ENCODE measurements at regions not wholly inside any gene's neighbourhood (a gene's known extent, or its start where the extent isn't known, plus 50 kb on each side); places are given as distances from the start of the nearest gene placed in this dataset.

DNA sequence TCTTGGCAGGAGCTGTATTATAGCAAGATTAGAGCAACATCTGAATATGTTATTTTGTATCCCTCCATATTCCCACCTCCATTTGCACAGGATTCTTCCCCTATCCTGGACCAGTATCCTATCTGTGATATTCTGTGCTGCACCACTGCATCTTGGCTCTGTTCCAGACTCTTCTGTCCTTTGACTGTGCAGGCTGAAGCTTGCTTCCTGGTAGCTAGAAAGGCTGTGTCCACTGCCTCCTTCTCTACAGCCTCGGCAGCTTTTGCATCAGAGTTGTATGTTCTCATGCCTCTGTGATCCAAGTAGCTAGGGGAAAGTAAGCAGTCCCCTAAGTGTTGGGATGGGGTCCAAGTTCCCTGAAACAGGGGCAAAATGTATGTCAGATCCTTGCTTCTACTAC is 104.1 kb downstream of the GAS1 start:
- TF ChIP-seq GATA1 (IDR thresholded peaks at IDR 0.05; ENCODE audit: low read depth, low read length), result no peak
- TF ChIP-seq POLR2A (IDR thresholded peaks at IDR 0.05; ENCODE audit: low read length), result no peak
- no peak for DNase-seq

GRCh38 chr9:86842573-86842972 is 104.7 kb downstream of the GAS1 start:
- DNase-seq, result no peak
- no peak for TF ChIP-seq POLR2A (IDR thresholded peaks at IDR 0.05; ENCODE audit: low read length)
- no peak for TF ChIP-seq GATA1 (IDR thresholded peaks at IDR 0.05; ENCODE audit: low read depth, low read length)

GRCh38 chr9:86839522-86839921 is 107.8 kb downstream of the GAS1 start:
- no peak for TF ChIP-seq POLR2A (IDR thresholded peaks at IDR 0.05; ENCODE audit: low read length)
- no peak for DNase-seq

GRCh38 chr9:86838519-86839497 is 108.5 kb downstream of the GAS1 start:
- DNase-seq, result no peak
- TF ChIP-seq GATA1 (IDR thresholded peaks at IDR 0.05; ENCODE audit: low read depth, low read length) (no peak), POLR2A (IDR thresholded peaks at IDR 0.05; ENCODE audit: low read length) (no peak)

GRCh38 chr9:86837345-86837744 is 110.0 kb downstream of the GAS1 start:
- no peak for TF ChIP-seq GATA1 (IDR thresholded peaks at IDR 0.05; ENCODE audit: low read depth, low read length)
- no peak for TF ChIP-seq POLR2A (IDR thresholded peaks at IDR 0.05; ENCODE audit: low read length)
- no peak for DNase-seq

DNA sequence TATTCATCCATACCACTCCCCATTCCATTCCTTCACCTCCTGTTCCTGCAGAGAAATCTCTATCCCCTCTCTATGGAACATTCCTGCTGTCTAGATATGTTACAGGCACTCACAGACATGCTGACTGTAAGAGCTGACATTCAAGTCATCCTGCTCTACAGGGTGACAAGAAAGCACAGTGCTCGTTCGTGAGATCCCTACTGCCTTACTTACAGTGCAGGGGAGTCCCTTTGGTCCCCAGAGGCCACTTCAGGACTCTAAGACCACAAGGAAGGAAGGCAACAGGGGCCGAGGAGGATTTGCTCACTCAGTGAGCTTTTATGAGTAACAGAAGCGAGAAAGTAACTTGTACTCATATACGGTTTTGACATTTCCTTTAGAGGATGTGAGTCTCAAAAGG is 110.5 kb downstream of the GAS1 start:
- no peak for TF ChIP-seq POLR2A (IDR thresholded peaks at IDR 0.05; ENCODE audit: low read length)
- no peak for TF ChIP-seq GATA1 (IDR thresholded peaks at IDR 0.05; ENCODE audit: low read depth, low read length)

GRCh38 chr9:86836266-86836665 is 111.0 kb downstream of the GAS1 start:
- DNase-seq, result no peak
- TF ChIP-seq GATA1 (IDR thresholded peaks at IDR 0.05; ENCODE audit: low read depth, low read length), result no peak
- no peak for TF ChIP-seq POLR2A (IDR thresholded peaks at IDR 0.05; ENCODE audit: low read length)

More for the DNA sequence above, 110.5 kb downstream of the GAS1 start:
- DNase-seq, result no peak

DNA sequence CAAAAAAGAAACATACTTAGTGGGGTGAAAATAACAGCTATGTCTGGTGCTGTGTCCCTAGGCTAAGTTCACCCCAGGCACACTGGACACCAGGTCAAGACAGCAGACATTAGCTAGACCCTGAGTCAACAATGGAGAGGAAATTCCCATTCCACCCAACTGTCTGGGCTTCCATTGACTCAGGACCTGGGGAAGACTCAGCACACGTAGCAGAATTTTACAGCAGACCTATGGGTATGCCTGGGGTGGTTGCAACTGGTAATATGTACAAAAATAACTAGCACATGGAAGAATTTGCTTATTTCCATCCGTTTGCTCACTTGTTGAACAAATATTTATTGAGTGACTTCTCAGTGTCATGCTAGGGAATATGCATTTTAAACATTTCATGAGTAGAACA is 117.0 kb downstream of the GAS1 start:
- no peak for DNase-seq
- no peak for TF ChIP-seq GATA1 (IDR thresholded peaks at IDR 0.05; ENCODE audit: low read depth, low read length)
- TF ChIP-seq POLR2A (IDR thresholded peaks at IDR 0.05; ENCODE audit: low read length), result no peak

DNA sequence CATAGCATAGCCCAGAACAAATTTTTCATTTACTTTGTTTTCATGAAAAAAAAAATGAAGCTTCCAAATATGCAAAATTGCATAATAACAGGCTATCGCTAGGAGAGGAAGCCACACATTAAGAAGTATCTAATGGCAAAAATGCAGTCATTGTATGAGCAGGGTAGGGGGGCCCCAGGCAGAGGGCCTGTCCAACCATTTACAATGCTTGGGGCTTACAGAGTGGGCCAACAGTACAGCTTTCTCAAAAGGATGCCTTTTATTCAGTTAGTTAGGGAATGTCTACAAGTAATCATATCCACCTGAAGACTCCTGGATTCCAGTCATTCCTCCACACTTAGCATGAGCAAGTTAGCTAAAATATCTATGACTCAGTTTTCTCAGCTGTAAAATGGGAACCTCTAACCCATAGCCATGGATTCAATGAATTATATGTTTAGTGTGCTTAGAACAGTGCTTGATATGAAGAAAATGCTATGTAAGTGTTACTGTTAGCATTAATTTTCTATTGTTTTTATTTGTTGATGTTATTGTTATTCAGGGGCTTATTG is 117.7 kb downstream of the GAS1 start:
- no peak for DNase-seq
- TF ChIP-seq GATA1 (IDR thresholded peaks at IDR 0.05; ENCODE audit: low read depth, low read length) (no peak), POLR2A (IDR thresholded peaks at IDR 0.05; ENCODE audit: low read length) (no peak)

DNA sequence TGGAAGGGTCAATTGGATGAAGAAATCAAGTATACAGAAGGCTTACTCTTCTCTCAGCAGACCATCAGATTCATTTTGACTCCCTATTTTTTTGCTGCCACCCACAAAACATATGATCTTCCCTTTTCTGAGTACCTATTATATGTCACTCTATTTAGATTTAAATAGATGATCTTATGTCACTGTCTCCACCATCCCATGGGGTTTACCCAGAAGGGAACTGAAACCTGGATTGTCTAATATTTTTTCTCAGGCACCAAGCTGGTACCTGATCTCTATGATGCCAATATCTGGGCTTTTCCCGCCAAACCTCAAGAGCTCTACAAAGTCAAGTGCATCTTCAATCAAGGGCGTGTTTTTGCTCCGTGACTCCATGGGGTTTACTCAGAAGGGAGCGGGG is 118.7 kb downstream of the GAS1 start:
- TF ChIP-seq POLR2A (IDR thresholded peaks at IDR 0.05; ENCODE audit: low read length), result no peak
- no peak for DNase-seq

- TF ChIP-seq GATA1 (IDR thresholded peaks at IDR 0.05; ENCODE audit: low read depth, low read length), result no peak
- no peak for TF ChIP-seq POLR2A (IDR thresholded peaks at IDR 0.05; ENCODE audit: low read length)
- no peak for DNase-seq
These were observed 119.4 kb downstream of the GAS1 start for GRCh38 chr9:86827893-86828292.

GRCh38 chr9:86825299-86825698 is 122.0 kb downstream of the GAS1 start:
- no peak for TF ChIP-seq GATA1 (IDR thresholded peaks at IDR 0.05; ENCODE audit: low read depth, low read length)
- TF ChIP-seq POLR2A (IDR thresholded peaks at IDR 0.05; ENCODE audit: low read length), result no peak
- no peak for DNase-seq

- TF ChIP-seq GATA1 (IDR thresholded peaks at IDR 0.05; ENCODE audit: low read depth, low read length), result no peak
- TF ChIP-seq POLR2A (IDR thresholded peaks at IDR 0.05; ENCODE audit: low read length), result no peak
- no peak for DNase-seq
These were observed 125.1 kb downstream of the GAS1 start for GRCh38 chr9:86822006-86822801.

All from erythroblast (primary cell).